Fibroblast of skin of scalp (primary cell): ENCODE measurements at regions not wholly inside any gene's neighbourhood (a gene's known extent, or its start where the extent isn't known, plus 50 kb on each side); places are given as distances from the start of the nearest gene placed in this dataset.
A peak's percentile ranks its signal among the peaks of the same experiment; 100 is the strongest.
"Not testable (repeated sequence)": the region's sequence is repeated elsewhere in the genome, so short reads cannot be mapped to it uniquely, and the experiment has no call there.

Source experiments
- DNase-seq: peaks from one replicate; pipeline ENCODE4 v3.0.0-alpha.2; 2013

DNA sequence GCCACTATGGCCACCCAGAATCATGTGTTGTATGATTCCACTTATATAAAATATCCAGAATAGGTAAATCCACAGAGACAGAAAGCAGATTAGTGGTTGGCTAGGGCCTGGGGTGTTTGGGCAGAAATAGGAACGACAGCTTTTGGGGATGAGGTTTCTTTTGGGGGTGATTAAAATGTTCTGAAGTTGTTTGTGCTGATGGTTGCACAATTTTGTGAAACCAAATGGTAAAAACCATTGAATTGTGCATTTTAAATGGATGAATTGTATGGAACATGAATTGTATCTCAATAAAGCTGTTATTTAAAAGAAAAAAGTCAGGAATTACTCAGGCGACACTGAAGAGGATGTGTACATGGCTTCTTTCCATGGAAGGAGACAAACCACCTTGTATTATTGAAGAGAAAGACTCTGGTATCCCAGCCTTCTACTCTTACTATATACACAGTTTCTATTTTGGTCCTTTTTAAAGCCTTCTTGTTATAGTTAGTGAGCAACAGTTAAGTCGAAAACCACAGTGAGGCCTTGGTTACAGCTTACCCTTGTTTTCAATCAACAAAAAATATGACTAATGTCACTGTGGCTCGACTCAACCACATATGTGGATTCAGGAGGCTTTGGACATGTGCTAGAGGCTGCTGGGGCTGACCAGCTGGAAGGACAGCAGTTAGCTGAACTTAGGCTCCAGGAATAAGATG is 57.1 kb upstream of the KMT2E start:
- peak; percentile 83 for DNase-seq

- DNase-seq = no peak
These were observed 55.6 kb upstream of the KMT2E start for GRCh38 chr7:104958371-104958865.

- DNase-seq = not testable (repeated sequence)
These were observed 54.5 kb upstream of the KMT2E start for GRCh38 chr7:104959483-104959882.

GRCh38 chr7:104960741-104961448 is 53.1 kb upstream of the KMT2E start:
- peak; percentile 29 for DNase-seq

- DNase-seq = no peak
These were observed 52.2 kb upstream of the KMT2E start for GRCh38 chr7:104961821-104962220.

- no peak for DNase-seq
These were observed 51.2 kb upstream of the KMT2E start for GRCh38 chr7:104962781-104963180.

DNA sequence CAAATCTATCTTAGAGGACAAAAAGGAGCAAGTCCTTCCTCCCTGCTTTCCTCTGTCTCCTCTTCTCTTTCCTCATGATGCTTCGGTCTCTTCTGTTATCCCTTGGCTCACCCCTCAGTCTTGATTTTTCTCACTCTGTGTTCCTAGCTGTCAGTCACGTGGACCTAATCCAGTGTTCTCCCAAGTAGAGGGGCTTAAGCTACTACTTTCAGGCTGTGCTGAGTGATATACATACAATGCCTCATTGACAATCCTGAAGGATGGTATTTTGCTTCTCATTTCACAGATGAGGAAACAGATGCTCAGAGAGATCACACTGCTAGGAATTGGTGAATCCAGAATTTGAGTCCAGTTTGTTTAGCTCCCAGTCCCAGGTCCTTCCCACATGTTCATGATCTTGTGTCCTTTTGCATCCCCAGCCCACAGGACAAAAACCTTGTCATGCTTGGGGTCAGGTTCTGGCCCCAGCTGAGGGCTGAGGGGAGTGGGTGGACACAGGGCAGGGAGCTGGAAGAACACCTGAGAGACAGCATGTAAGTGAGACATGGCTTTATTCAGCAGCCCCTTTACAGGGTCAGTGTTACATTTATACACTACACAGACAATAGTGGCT is 50.5 kb upstream of the KMT2E start:
- no peak for DNase-seq

DNA sequence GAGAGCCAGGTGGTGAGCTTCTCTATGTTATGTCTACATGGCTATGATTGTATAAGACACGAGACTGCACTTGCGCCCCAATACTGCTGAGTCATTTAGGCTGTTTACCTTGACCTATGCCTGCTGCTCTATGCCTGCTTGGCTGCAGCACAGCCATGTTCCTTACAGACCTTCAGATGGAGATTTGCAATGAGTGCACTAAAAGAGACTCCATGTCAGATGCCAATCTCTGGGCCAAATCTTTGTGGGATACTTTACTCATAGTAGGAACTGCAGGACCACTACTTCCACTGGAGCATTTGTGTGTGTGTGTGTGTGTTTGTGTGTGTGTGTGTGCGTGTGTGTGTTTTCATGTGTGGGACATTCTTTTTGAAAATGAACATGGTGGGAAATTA is 50.0 kb upstream of the KMT2E start:
- peak; percentile 28 for DNase-seq
